GM12878 (cell line): ENCODE measurements at regions not wholly inside any gene's neighbourhood (a gene's known extent, or its start where the extent isn't known, plus 50 kb on each side); places are given as distances from the start of the nearest gene placed in this dataset.

ENCODE experiments used
- ATAC-seq: fragments of 200-7000 bp; cut with Tn5 transposase; 3 replicates; pipeline ENCODE4 v1.9.1; 2020; ENCODE audit warnings: mild to moderate bottlenecking, moderate library complexity
- BruUV-seq: library from RNA; stranded (reverse); fragments of 400-500 nt; replicated peaks from 2 replicates; lab custom pipeline; 2021; lab: Mats Ljungman, UMichigan
- CTCF ChIA-PET: fragments of 300-600 bp; sonication (Branson Sonifier 250); formaldehyde crosslinking; extraction: SDS; loops from one replicate; lab custom pipeline; 2021; ENCODE audit warnings: inconsistent platforms; lab: Yijun Ruan, JAX
- POLR2A ChIA-PET: fragments of 350-600 bp; formaldehyde crosslinking; extraction: SDS; loops from one replicate; lab custom pipeline; 2021; ENCODE audit warnings: inconsistent platforms; lab: Charles Lee
- RAD21 ChIA-PET: fragments of 300-600 bp; sonication (Branson Sonifier 250); formaldehyde crosslinking; loops from one replicate; lab custom pipeline; 2023; ENCODE audit warnings: antibody characterized with exemption; ENCODE audit not compliant: unreplicated experiment; lab: Charles Lee
- SMC1A ChIA-PET: fragments of 300-600 bp; sonication (Branson Sonifier 250); formaldehyde crosslinking; loops from one replicate; lab custom pipeline; 2023; ENCODE audit not compliant: unreplicated experiment, uncharacterized antibody; lab: Charles Lee
- DNase-seq: peaks from one replicate; pipeline ENCODE4 v3.0.0-alpha.2; 2011; ENCODE audit warnings: low read depth, low spot score
- FAIRE-seq: peaks from 3 replicates; lab custom pipeline; 2011; peaks lifted over from hg19 to GRCh38; lab: Jason Lieb, UNC
- H2AFZ ChIP-seq: 2 replicates; pipeline ENCODE4 v1.6.0; 2011; ENCODE audit warnings: low read depth, low read length, control low read depth; ENCODE audit not compliant: control insufficient read depth
- H3K27ac ChIP-seq: 2 replicates; pipeline ENCODE4 v1.5.1; 2011; ENCODE audit warnings: control low read depth; ENCODE audit not compliant: control insufficient read depth, insufficient read depth
- H3K27me3 ChIP-seq, 2 experiments: replicated peaks in 1 of 2; 2 replicates each; pipeline versions ENCODE4 v1.6.0 to v1.6.1; 2011; ENCODE audit warnings: low read length in 1 of 2; ENCODE audit not compliant: control insufficient read depth in 2 of 2, insufficient read depth in 2 of 2
- H3K36me3 ChIP-seq, 2 experiments: 2 replicates each; pipeline ENCODE4 v1.5.1; 2011; ENCODE audit warnings: low read length in 1 of 2; ENCODE audit not compliant: control insufficient read depth in 2 of 2, insufficient read depth in 2 of 2
- H3K4me1 ChIP-seq: 2 replicates; pipeline ENCODE4 v1.6.1; 2011; ENCODE audit warnings: mild to moderate bottlenecking, low read length, moderate library complexity, mixed read lengths; ENCODE audit not compliant: control insufficient read depth, insufficient read depth
- H3K4me2 ChIP-seq: 2 replicates; pipeline ENCODE4 v1.6.0; 2011; ENCODE audit warnings: control low read depth; ENCODE audit not compliant: control insufficient read depth, insufficient read depth
- H3K4me3 ChIP-seq: fragments of 200-600 bp; sonication (generic); 2 replicates; pipeline ENCODE4 v1.5.1; 2016
- H3K79me2 ChIP-seq: 2 replicates; pipeline ENCODE4 v1.6.0; 2011; ENCODE audit warnings: low read length; ENCODE audit not compliant: control insufficient read depth, insufficient read depth
- H3K9ac ChIP-seq: 2 replicates; pipeline ENCODE4 v1.8.0; 2011; ENCODE audit warnings: low read length, control low read depth, mixed read lengths; ENCODE audit not compliant: control insufficient read depth, insufficient read depth
- H3K9me3 ChIP-seq: replicated peaks from 3 replicates; pipeline ENCODE4 v1.5.1; 2011; ENCODE audit warnings: mild to moderate bottlenecking, low read length; ENCODE audit not compliant: control insufficient read depth, insufficient read depth
- H4K20me1 ChIP-seq: 2 replicates; pipeline ENCODE4 v1.6.0; 2011; ENCODE audit not compliant: control insufficient read depth, insufficient read depth
- CBFB ChIP-seq: IDR thresholded peaks from 2 replicates; pipeline ENCODE4 v1.6.1; 2016; ENCODE audit warnings: antibody characterized with exemption, low read depth
- EED ChIP-seq: sonication (generic); IDR thresholded peaks from 2 replicates; pipeline ENCODE4 v1.6.1; 2016; ENCODE audit warnings: antibody characterized with exemption, low read depth
- IKZF2 ChIP-seq, 2 experiments: fragments of 450-650 bp; IDR thresholded peaks; 2 replicates each; pipeline ENCODE4 v1.6.1; 2017; ENCODE audit warnings: mild to moderate bottlenecking in 2 of 2, moderate library complexity in 2 of 2
- IRF5 ChIP-seq: fragments of 450-650 bp; IDR thresholded peaks from 2 replicates; pipeline ENCODE4 v1.6.1; 2017; ENCODE audit warnings: borderline replicate concordance
- KDM1A ChIP-seq: fragments of 200-600 bp; sonication (generic); IDR thresholded peaks from 2 replicates; pipeline ENCODE4 v1.6.1; 2016; ENCODE audit warnings: borderline replicate concordance
- MTA2 ChIP-seq: fragments of 450-650 bp; IDR thresholded peaks from 2 replicates; pipeline ENCODE4 v1.6.1; 2016; ENCODE audit warnings: low read depth, mild to moderate bottlenecking, moderate library complexity
- MYB ChIP-seq: fragments of 150-350 bp; IDR thresholded peaks from 2 replicates; pipeline ENCODE4 v1.6.1; 2014; ENCODE audit warnings: mild to moderate bottlenecking, low read depth, low read length, borderline replicate concordance
- NBN ChIP-seq: fragments of 450-650 bp; IDR thresholded peaks from 2 replicates; pipeline ENCODE4 v1.6.1; 2016
- PKNOX1 ChIP-seq: fragments of 450-650 bp; IDR thresholded peaks from 2 replicates; pipeline ENCODE4 v1.6.1; 2016; ENCODE audit warnings: mild to moderate bottlenecking
- POLR2AphosphoS2 ChIP-seq: IDR thresholded peaks from 2 replicates; pipeline ENCODE4 v1.6.1; 2011; ENCODE audit warnings: low read depth, mild to moderate bottlenecking, low read length, improper control_type of control experiment, moderate library complexity
- SREBF2 ChIP-seq: IDR thresholded peaks from 2 replicates; pipeline ENCODE4 v1.6.1; 2012; ENCODE audit warnings: mild to moderate bottlenecking, low read length
- TAF1 ChIP-seq: IDR thresholded peaks from 2 replicates; pipeline ENCODE4 v1.6.1; 2011; ENCODE audit warnings: mild to moderate bottlenecking, low read depth, low read length, borderline replicate concordance
- WRNIP1 ChIP-seq: IDR thresholded peaks from 2 replicates; pipeline ENCODE4 v1.6.1; 2011; ENCODE audit warnings: low read depth, low read length, improper control_type of control experiment, borderline replicate concordance
- ZNF687 ChIP-seq: fragments of 450-650 bp; IDR thresholded peaks from 2 replicates; pipeline ENCODE4 v1.6.1; 2017; ENCODE audit warnings: mild to moderate bottlenecking, moderate library complexity
- WGBS: methylation state at CpG from one replicate; pipeline ENCODE4 v1.1.6; 2016; ENCODE audit warnings: low lambda C conversion rate; ENCODE audit not compliant: insufficient replicate concordance, insufficient coverage; ENCODE audit errors: missing lambda C conversion rate; 5-methylcytosine and 5-hydroxymethylcytosine counted together
- in situ Hi-C: fragments of 300-500 bp; cut with MboI; formaldehyde crosslinking; loops from 9 replicates; pipeline ENCODE4 v1.14.3; 2018; ENCODE audit warnings: mixed read lengths
- intact Hi-C: fragments of 100-400 bp; cut with micrococcal nuclease; formaldehyde crosslinking; loops from one replicate; pipeline ENCODE4 v1.14.2; 2022; ENCODE audit not compliant: unreplicated experiment
- TF ChIP-seq, protein P1 (sequence below): fragments of 450-650 bp; IDR thresholded peaks from 2 replicates; pipeline ENCODE4 v1.6.1; 2016; ENCODE audit warnings: mild to moderate bottlenecking, moderate library complexity, borderline replicate concordance

GRCh38 chr14:104316723-104317491 is 178.5 kb downstream of the KIF26A start:
- Histone ChIP-seq H3K27ac (no peak overlapping the region), H4K20me1 (no peaks in the 10 kb centered on the region), H2AFZ (no peak overlapping the region), H3K27me3 (no peaks in the 10 kb centered on the region; a peak in 4 of 4 replicates), H3K36me3 (no peaks in the 10 kb centered on the region), H3K9me3 (no peaks in the 10 kb centered on the region), H3K79me2 (no peaks in the 10 kb centered on the region), H3K4me2 (no peak overlapping the region), H3K9ac (no peak overlapping the region), H3K4me1 (no peaks in the 10 kb centered on the region), H3K4me3 (no peak overlapping the region)
- ChIA-PET SMC1A (no interaction called here), RAD21 (no interaction called here), POLR2A (no interaction called here), CTCF (no interaction called here)
- no peak for FAIRE-seq
- in situ Hi-C loops (no loop called here), intact Hi-C loops (no loop called here)
- 29% methylated on average over 12 of the region's 12 CpGs for WGBS
- BruUV-seq: no TSS peak
- no peak for DNase-seq
- ATAC-seq: no peak
- TF ChIP-seq MTA2 (no peak), IKZF2 (IDR thresholded peaks at IDR 0.05) (no peak), KDM1A (no peak), CBFB (no peak), EED (no peak), POLR2AphosphoS2 (no peak), PKNOX1 (no peak), SREBF2 (no peak), TAF1 (no peak), WRNIP1 (no peak), ZNF687 (no peak), MYB (no peak), IRF5 (no peak), NBN (no peak)
- TF ChIP-seq, protein P1, sequence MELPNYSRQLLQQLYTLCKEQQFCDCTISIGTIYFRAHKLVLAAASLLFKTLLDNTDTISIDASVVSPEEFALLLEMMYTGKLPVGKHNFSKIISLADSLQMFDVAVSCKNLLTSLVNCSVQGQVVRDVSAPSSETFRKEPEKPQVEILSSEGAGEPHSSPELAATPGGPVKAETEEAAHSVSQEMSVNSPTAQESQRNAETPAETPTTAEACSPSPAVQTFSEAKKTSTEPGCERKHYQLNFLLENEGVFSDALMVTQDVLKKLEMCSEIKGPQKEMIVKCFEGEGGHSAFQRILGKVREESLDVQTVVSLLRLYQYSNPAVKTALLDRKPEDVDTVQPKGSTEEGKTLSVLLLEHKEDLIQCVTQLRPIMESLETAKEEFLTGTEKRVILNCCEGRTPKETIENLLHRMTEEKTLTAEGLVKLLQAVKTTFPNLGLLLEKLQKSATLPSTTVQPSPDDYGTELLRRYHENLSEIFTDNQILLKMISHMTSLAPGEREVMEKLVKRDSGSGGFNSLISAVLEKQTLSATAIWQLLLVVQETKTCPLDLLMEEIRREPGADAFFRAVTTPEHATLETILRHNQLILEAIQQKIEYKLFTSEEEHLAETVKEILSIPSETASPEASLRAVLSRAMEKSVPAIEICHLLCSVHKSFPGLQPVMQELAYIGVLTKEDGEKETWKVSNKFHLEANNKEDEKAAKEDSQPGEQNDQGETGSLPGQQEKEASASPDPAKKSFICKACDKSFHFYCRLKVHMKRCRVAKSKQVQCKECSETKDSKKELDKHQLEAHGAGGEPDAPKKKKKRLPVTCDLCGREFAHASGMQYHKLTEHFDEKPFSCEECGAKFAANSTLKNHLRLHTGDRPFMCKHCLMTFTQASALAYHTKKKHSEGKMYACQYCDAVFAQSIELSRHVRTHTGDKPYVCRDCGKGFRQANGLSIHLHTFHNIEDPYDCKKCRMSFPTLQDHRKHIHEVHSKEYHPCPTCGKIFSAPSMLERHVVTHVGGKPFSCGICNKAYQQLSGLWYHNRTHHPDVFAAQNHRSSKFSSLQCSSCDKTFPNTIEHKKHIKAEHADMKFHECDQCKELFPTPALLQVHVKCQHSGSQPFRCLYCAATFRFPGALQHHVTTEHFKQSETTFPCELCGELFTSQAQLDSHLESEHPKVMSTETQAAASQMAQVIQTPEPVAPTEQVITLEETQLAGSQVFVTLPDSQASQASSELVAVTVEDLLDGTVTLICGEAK: no peak
